ENCODE measurements at regions not wholly inside any gene's neighbourhood (a gene's known extent, or its start where the extent isn't known, plus 50 kb on each side); places are given as distances from the start of the nearest gene placed in this dataset.
"Not testable (repeated sequence)": the region's sequence is repeated elsewhere in the genome, so short reads cannot be mapped to it uniquely, and the experiment has no call there.

- not testable (repeated sequence) for TF ChIP-seq CTCF (conservative IDR thresholded peaks at IDR 0.05 in 1 of 2, IDR thresholded peaks at IDR 0.05 in 1 of 2; ENCODE audit: extremely low read depth in 1 of 2, insufficient read depth in 1 of 2, low read depth in 1 of 2, low read length in 2 of 2); EZH2 (IDR thresholded peaks at IDR 0.05; ENCODE audit: borderline replicate concordance, low read length)
Observed at GRCh38 chr4:118474001-118474626, 121.3 kb upstream of the PRSS12 start.
